Liver (tissue), 3 donors: ENCODE measurements at regions not wholly inside any gene's neighbourhood (a gene's known extent, or its start where the extent isn't known, plus 50 kb on each side); places are given as distances from the start of the nearest gene placed in this dataset.
"Not testable (repeated sequence)": the region's sequence is repeated elsewhere in the genome, so short reads cannot be mapped to it uniquely, and the experiment has no call there.

ENCODE experiments used
- CTCF ChIP-seq: fragments of 150-350 bp; IDR thresholded peaks from 2 replicates; pipeline ENCODE4 v1.5.1; 2017; ENCODE audit warnings: improper control_type of control experiment, low read depth, low read length; ENCODE audit not compliant: missing input control
- EGR1 ChIP-seq, 2 donors: IDR thresholded peaks; 2 replicates each; pipeline ENCODE4 v1.6.1; 2016 to 2018; ENCODE audit warnings: antibody characterized with exemption in 2 of 2, low read depth in 2 of 2
- RAD21 ChIP-seq, 2 donors: IDR thresholded peaks; 2 replicates each; pipeline ENCODE4 v1.6.1; 2016; ENCODE audit warnings: antibody characterized with exemption in 2 of 2, mild to moderate bottlenecking in 2 of 2
- REST ChIP-seq: IDR thresholded peaks from 2 replicates; pipeline ENCODE4 v1.6.1; 2016; ENCODE audit warnings: antibody characterized with exemption, mild to moderate bottlenecking
- donor health status: healthy.
- donor health status: healthy.

GRCh38 chr2:216746268-216746667 lies 50.9 kb upstream of the IGFBP5 start:
- not testable (repeated sequence) for TF ChIP-seq EGR1 (IDR thresholded peaks at IDR 0.05; ENCODE audit: low read depth in 2 of 2); RAD21 (IDR thresholded peaks at IDR 0.05); CTCF; REST
